B cell (primary cell): ENCODE measurements at regions not wholly inside any gene's neighbourhood (a gene's known extent, or its start where the extent isn't known, plus 50 kb on each side); places are given as distances from the start of the nearest gene placed in this dataset.

ENCODE experiments used
- ATAC-seq: fragments of 200-7000 bp; cut with Tn5 transposase; one replicate; pipeline ENCODE4 v1.10.0; 2021; ENCODE audit warnings: low read depth, mild to moderate bottlenecking, moderate number of reproducible peaks, moderate library complexity
- CTCF ChIA-PET: fragments of 350-600 bp; sonication (Branson Sonifier 250); formaldehyde crosslinking; loops from one replicate; lab custom pipeline; 2021; ENCODE audit warnings: antibody characterized with exemption, inconsistent platforms; lab: Charles Lee
- POLR2A ChIA-PET: fragments of 350-600 bp; sonication (Branson Sonifier 250); formaldehyde crosslinking; loops from one replicate; lab custom pipeline; 2021; ENCODE audit warnings: antibody characterized with exemption; lab: Charles Lee
- DNase-seq: peaks from one replicate; pipeline ENCODE4 v3.0.0; 2013
- H2AFZ ChIP-seq: 2 replicates; pipeline ENCODE4 v1.6.1; 2012; ENCODE audit warnings: mild to moderate bottlenecking, low read depth, low read length; ENCODE audit not compliant: insufficient read depth, poor library complexity, severe bottlenecking
- H3K27ac ChIP-seq, 2 donors: 1 replicate in 1 of 2; 2 replicates in 1 of 2; pipeline ENCODE4 v1.5.1; 2012 to 2013; ENCODE audit warnings: low read length in 2 of 2, mild to moderate bottlenecking in 2 of 2, moderate library complexity in 1 of 2
- H3K27me3 ChIP-seq, 4 experiments: fragments of 200-600 bp in 1 of 4; sonication (generic) in 1 of 4; replicated peaks in 1 of 4; 1 replicate in 2 of 4; 2 replicates in 2 of 4; pipeline versions ENCODE4 v1.6.1 to v1.7.0; 2013 to 2016; ENCODE audit warnings: low read length in 3 of 4, mild to moderate bottlenecking in 2 of 4, mixed read lengths in 1 of 4, moderate library complexity in 1 of 4; ENCODE audit not compliant: insufficient read depth in 4 of 4, control insufficient read depth in 3 of 4; ENCODE audit errors: control extremely low read depth in 1 of 4
- H3K36me3 ChIP-seq, 2 experiments: replicated peaks in 1 of 2; 1 replicate in 1 of 2; 2 replicates in 1 of 2; pipeline versions ENCODE4 v1.6.1 to v1.7.1; 2013; ENCODE audit warnings: low read length in 1 of 2; ENCODE audit not compliant: insufficient read depth in 2 of 2, control insufficient read depth in 1 of 2; ENCODE audit errors: control extremely low read depth in 1 of 2, extremely low read depth in 1 of 2
- H3K4me1 ChIP-seq, 2 donors: fragments of 200-600 bp in 1 of 2; sonication (generic) in 1 of 2; 1 replicate in 1 of 2; 2 replicates in 1 of 2; pipeline versions ENCODE4 v1.5.1 to v1.6.1; 2013 to 2017; ENCODE audit warnings: low read length in 2 of 2; ENCODE audit not compliant: control insufficient read depth in 2 of 2, insufficient read depth in 2 of 2
- H3K4me2 ChIP-seq: replicated peaks from 2 replicates; pipeline ENCODE3; 2012; ENCODE audit warnings: mild to moderate bottlenecking, low read depth, low read length; ENCODE audit not compliant: poor library complexity, severe bottlenecking
- H3K4me3 ChIP-seq, 5 experiments: fragments of 200-600 bp in 1 of 5; sonication (generic) in 1 of 5; 1 replicate in 3 of 5; 2 replicates in 2 of 5; pipeline versions ENCODE4 v1.5.1 to v1.7.0; 2011 to 2016; ENCODE audit warnings: low read length in 4 of 5, mild to moderate bottlenecking in 4 of 5, low read depth in 2 of 5, control low read depth in 1 of 5, moderate library complexity in 1 of 5; ENCODE audit not compliant: insufficient read depth in 1 of 5; ENCODE audit errors: control extremely low read depth in 1 of 5, extremely low read depth in 1 of 5
- H3K79me2 ChIP-seq: fragments of 200-600 bp; sonication (generic); one replicate; pipeline ENCODE4 v1.6.0; 2016; ENCODE audit warnings: low read length; ENCODE audit not compliant: control insufficient read depth, insufficient read depth
- H3K9ac ChIP-seq: fragments of 200-600 bp; sonication (generic); 2 replicates; pipeline ENCODE4 v1.6.1; 2017; ENCODE audit warnings: mild to moderate bottlenecking, low read length, moderate library complexity
- H3K9me3 ChIP-seq, 3 donors: one replicate each; pipeline versions ENCODE4 v1.6.1 to v1.7.1; 2013; ENCODE audit warnings: low read length in 2 of 3; ENCODE audit not compliant: control insufficient read depth in 2 of 3, insufficient read depth in 1 of 3; ENCODE audit errors: control extremely low read depth in 1 of 3
- H4K20me1 ChIP-seq: 2 replicates; pipeline ENCODE4 v1.6.0; 2012; ENCODE audit warnings: mild to moderate bottlenecking, low read length; ENCODE audit not compliant: insufficient read depth, control insufficient read depth, poor library complexity, severe bottlenecking
- H3K27ac Mint-ChIP-seq: one replicate; pipeline ENCODE4 v1.8.0; 2021; ENCODE audit warnings: mixed read lengths
- H3K27me3 Mint-ChIP-seq: one replicate; pipeline ENCODE4 v1.8.0; 2021; ENCODE audit warnings: mixed read lengths
- H3K4me1 Mint-ChIP-seq: one replicate; pipeline ENCODE4 v1.8.0; 2021; ENCODE audit warnings: mixed read lengths
- H3K4me3 Mint-ChIP-seq: one replicate; pipeline ENCODE4 v1.8.0; 2021; ENCODE audit warnings: mixed read lengths
- H3K9me3 Mint-ChIP-seq: one replicate; pipeline ENCODE4 v1.8.0; 2022; ENCODE audit warnings: mixed read lengths; ENCODE audit not compliant: insufficient read depth
- CTCF ChIP-seq: fragments of 200-600 bp; IDR thresholded peaks from one replicate; pipeline ENCODE4 v1.8.0; 2022; ENCODE audit warnings: antibody characterized with exemption, mild to moderate bottlenecking
- EZH2 ChIP-seq: IDR thresholded peaks from 2 replicates; pipeline ENCODE4 v1.6.1; 2012; ENCODE audit warnings: borderline replicate concordance, low read depth, mild to moderate bottlenecking, moderate library complexity, low read length; ENCODE audit not compliant: insufficient read depth, poor library complexity, severe bottlenecking
- WGBS: methylation state at CpG from one replicate; pipeline ENCODE4 v1.1.5; 2013; ENCODE audit warnings: missing lambda C conversion rate; ENCODE audit not compliant: insufficient coverage; 5-methylcytosine and 5-hydroxymethylcytosine counted together
- intact Hi-C: fragments of 100-400 bp; cut with micrococcal nuclease; formaldehyde crosslinking; loops from one replicate; pipeline ENCODE4 v1.10.0; 2022

DNA sequence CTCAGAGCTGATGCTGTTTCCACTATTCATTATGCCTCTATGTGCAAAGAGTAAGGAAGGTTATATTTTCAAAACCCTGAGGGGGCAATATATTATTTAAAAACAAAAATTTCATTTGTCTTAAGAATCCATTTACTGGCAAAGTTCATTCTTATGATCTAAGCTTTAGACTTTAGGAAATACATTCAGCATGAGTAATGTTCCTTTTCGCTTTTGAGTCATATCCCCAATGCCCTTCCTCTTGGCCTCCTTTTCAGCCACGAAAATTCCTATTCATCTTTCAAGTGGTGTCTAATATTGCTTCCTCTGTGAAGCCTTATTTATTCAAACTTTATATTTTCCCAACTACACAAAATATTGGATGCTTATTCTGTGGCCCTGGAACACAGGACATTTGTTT, 1317.0 kb downstream of the PCDH9 start:
- no peak overlapping the region for H3K4me3 ChIP-seq
- no peaks in the 10 kb centered on the region for H3K27me3 Mint-ChIP-seq
- H3K79me2 ChIP-seq = no peaks in the 10 kb centered on the region
- CTCF ChIA-PET = no interaction called here
- DNase-seq (no peak), ATAC-seq (no peak)
- H4K20me1 ChIP-seq = no peaks in the 10 kb centered on the region
- intact Hi-C loops = no loop called here
- H3K4me2 ChIP-seq = no peak overlapping the region
- H3K27me3 ChIP-seq = no peaks in the 10 kb centered on the region
- H3K4me1 Mint-ChIP-seq = no peaks in the 10 kb centered on the region
- H3K4me3 Mint-ChIP-seq = no peak overlapping the region
- no peaks in the 10 kb centered on the region for H3K4me1 ChIP-seq
- no peak overlapping the region for H3K27ac ChIP-seq
- H3K9me3 Mint-ChIP-seq = peaks cover 4% of the 10 kb centered on the region
- WGBS = 74% methylated on average over 2 of the region's 2 CpGs
- POLR2A ChIA-PET = no interaction called here
- TF ChIP-seq EZH2 = no peak
- no peak for TF ChIP-seq CTCF
- H3K9ac ChIP-seq = no peak overlapping the region
- H3K27ac Mint-ChIP-seq = no peak overlapping the region
- no peak overlapping the region for H2AFZ ChIP-seq
- H3K9me3 ChIP-seq = peaks cover 0 to 12% (median 0%) of the 10 kb centered on the region in 3 donors
- no peaks in the 10 kb centered on the region for H3K36me3 ChIP-seq

DNA sequence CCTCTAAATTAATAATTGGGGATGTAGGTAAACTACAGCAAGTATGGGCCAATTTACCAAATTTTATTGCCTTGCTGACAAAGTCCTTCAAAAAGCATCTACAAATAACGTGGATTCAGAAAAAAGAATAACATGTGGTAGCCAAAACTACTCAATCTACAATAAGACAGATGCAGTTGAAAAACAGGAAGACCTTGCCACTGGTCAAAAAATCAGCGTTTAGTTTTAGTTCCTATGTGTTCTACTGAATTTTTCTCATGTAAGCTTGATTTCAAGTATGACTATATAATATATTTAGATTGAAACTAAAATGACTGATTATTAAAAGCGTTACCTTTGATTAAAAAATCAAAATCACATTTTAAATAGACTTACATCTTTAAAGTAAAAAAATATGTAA, 1317.6 kb downstream of the PCDH9 start:
- Histone ChIP-seq H3K79me2 (no peaks in the 10 kb centered on the region), H4K20me1 (no peaks in the 10 kb centered on the region), H3K4me2 (no peak overlapping the region), H2AFZ (no peak overlapping the region), H3K9ac (no peak overlapping the region), H3K27ac (no peak overlapping the region), H3K4me3 (no peak overlapping the region), H3K9me3 (peaks cover 0 to 14% (median 0%) of the 10 kb centered on the region in 3 donors), H3K4me1 (no peaks in the 10 kb centered on the region), H3K36me3 (no peaks in the 10 kb centered on the region), H3K27me3 (no peaks in the 10 kb centered on the region)
- ChIA-PET POLR2A (no interaction called here), CTCF (no interaction called here)
- WGBS = no CpG with 5 or more reads among the region's 3 CpGs
- H3K27ac Mint-ChIP-seq = no peak overlapping the region
- peaks cover 4% of the 10 kb centered on the region for H3K9me3 Mint-ChIP-seq
- DNase-seq (no peak), ATAC-seq (no peak)
- H3K27me3 Mint-ChIP-seq = no peaks in the 10 kb centered on the region
- no peaks in the 10 kb centered on the region for H3K4me1 Mint-ChIP-seq
- TF ChIP-seq EZH2 (no peak), CTCF (no peak)
- H3K4me3 Mint-ChIP-seq = no peak overlapping the region
- intact Hi-C loops = no loop called here
